DMS114 treated with DMSO at 0.1 percent for 48 hours (cell line): ENCODE measurements at regions not wholly inside any gene's neighbourhood (a gene's known extent, or its start where the extent isn't known, plus 50 kb on each side); places are given as distances from the start of the nearest gene placed in this dataset.

Experiments
- DNase-seq: peaks from one replicate; lab custom pipeline; 2025; ENCODE audit not compliant: unreplicated experiment; lab: John Stamatoyannopoulos, UW

- no peak for DNase-seq
Measured at GRCh38 chr10:117946525-117947070, 100.1 kb downstream of the RAB11FIP2 start.

DNA sequence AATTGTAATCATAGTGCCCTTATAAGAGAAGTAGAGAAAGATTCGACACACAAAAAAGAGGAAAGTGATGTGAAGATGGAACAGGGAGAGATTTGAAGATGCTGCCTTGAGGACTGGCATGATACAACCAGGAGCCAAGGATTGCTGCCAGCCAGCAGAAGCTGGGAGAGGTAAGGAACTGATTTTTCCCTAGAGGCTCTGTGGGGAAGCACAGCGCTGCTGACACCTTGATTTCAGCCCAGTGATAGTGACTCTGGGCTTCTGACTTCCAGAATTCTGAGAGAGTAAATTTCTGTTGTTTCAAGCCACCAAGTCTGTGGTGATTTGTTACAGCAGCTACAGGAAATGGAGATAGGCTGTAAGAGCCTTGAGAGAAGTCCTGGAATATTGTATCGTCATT lies 98.2 kb downstream of the RAB11FIP2 start:
- no peak for DNase-seq

DNA sequence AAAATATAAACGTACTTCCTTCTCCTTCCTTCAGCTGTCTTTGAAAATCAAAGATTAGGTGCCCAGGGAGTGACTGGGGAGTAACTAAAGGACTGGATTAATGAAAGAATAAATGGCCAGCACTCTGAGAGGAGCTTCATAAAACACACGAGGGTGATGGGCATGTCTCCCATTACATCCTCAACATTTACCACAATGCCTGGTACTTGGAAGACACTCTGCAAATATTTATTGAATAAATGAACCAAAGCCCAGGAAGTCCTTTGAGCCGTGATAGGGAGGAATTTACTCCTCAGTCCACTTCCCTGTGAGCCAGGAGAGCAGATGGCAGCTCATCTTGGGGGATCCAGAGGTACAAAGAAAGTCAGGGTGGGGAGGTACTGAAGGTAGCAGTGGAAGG lies 96.3 kb downstream of the RAB11FIP2 start:
- DNase-seq = no peak
